RPMI7951 (cell line): ENCODE measurements at regions not wholly inside any gene's neighbourhood (a gene's known extent, or its start where the extent isn't known, plus 50 kb on each side); places are given as distances from the start of the nearest gene placed in this dataset.

Experiments
- DNase-seq: peaks from one replicate; pipeline ENCODE4 v3.0.0-alpha.2; 2012; ENCODE audit warnings: low read depth

DNA sequence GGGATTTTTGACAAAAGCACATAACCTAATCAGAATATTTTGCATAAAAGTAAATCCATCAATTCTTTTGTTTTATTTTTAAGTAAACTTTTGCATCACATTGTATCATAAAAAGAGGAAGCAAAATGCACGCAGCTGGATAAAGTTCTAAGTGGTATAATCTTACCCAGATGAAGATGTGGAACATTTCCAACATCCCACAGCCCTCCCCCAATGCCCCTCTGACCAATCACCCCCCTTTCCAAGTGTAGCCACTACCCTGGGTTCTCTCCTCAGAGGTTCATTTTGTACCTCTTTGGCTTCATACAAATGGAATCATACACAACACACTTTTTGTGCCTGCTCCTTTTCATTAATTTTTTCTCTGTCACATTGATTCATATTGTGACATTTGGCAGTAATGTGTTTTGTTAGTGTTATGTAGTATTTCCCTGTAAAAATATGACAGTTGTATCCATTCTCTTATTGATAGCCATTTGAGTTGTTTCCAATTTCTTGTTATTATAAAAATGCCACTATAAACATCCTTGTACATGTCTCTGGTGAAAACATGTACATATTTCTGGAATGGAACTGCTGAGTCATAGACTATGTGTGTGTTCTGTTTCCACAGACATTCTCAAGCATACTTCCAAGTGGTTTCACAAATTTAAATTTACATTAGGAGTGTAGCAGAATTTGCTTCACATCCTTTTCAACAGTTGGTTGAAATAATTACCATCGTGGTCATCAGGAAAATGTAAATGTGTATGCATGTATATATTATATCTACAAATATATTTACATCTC is 92.9 kb upstream of the SYNDIG1 start:
- peak; percentile 66 for DNase-seq

DNA sequence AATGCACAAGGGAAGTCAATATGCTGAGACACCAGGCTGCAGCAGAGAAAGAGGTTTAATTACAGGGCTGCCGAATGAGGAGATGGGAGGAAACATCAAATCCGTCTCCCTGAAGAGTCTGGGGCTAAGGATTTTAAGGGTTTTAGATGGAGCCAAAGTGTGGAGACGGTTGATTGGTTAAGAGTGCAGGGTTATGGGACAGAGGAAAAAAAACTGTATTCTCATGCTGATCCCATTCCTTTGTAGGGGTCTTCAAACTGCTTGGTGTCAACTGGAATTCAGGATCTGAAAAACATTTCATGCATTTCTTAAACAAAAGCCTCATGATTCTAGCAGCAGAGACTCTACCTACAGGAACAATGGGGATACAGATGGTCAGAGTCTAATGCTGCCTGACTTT is 96.1 kb upstream of the SYNDIG1 start:
- no peak for DNase-seq

DNA sequence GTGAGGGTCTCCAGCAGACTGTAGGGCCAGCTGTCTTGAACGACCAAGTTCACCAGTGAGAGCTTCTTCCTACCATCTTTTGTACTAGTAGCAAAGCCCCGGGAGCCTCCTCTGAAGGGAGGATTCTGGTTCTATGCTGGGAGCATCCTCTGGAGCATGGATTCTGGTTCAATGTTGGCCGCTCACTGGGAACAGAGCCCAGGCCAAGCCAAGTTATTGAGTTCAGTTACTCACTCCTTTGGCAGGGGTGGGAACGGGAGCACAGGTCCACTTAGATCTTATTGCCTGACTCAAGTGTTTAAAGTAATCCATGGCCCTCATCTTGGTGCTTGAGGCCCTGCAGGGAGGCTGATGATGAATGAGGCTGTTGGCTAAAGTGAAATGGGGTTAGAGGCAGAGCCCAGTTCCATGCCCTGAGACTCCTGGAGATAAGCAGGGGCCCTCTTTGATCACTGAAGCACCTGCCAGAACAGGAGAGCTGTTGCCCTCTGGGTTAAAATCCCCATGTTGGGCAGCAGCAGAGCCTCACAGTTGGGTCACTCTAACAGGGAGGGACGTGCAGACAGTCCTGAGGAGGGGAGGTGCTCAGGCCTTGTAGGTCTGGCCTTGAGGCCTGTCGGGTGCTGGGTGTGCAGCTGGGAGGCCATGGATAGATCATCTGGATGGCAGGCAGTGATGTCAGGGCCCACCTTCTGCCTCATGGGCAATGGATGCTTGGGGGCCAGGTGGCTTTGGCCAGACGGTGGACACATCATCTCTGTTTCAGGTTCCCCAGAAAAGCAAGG is 98.3 kb upstream of the SYNDIG1 start:
- no peak for DNase-seq

DNA sequence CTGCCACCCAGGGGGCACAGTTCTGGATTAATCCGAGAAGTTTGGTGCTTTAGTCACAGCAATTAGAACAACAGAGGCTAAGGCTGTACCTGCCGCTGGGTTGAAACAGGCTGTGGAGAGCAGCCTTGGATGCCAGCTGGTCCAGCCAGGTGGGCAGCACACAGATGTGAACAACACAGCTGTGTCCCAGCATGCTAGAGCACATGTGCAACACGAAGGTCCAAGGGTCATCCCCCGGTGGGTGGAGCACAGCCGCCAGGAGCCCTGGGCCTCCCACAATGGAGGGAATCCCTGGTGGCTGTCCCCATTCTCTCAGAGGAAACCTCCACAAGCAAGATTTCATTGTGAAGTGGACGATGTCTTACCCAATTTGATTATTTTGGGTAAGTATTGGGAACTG is 99.2 kb upstream of the SYNDIG1 start:
- DNase-seq = no peak

DNA sequence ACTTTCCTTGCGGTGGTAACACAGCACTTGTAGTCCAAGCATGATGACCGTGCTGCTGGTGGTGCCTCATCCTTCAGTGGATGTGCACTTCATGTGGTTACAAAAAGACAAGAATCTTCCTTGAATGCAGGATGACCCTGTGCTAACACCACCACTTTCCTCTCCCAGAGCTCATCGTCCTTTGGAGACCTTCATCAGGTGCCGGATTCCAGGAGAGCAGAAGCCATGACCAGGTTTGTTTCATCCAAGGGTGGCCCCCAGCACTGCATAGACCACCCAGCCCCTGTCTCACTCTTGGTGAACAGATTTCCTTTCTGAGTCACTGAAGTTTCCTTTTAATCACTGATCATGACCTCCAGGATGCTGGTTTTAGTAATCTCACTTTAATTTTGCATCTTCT is 101.2 kb upstream of the SYNDIG1 start:
- DNase-seq = no peak

DNA sequence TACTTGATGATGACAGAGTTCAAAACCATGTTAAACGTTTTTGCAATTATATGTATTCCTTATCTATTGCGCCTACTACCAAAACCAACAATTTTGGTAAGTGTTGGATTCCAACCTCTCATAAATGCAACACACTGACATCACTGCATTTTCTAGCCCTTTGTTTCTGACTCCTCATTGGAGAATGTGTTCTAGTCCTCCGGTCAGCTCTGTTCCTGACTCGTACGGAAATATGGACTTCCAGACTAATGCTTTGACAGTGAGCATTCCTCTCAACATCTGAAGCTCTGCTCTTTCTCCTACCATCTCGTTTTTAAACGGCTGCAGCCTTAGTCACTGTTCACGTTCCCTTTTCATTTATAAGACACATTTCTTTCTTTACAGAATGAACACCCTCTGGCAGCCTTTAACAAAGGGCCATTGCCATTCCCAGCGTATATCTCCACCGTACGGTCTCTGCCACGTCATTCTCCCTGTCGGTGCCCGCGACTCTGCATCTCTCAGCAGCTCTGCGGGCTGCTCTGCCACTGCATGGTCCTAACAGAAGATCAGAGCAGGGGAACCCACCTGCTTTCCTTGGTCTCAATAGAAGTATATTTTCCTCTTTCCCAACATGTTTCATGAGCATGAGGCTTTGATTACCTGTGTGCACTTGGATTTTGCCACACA is 103.0 kb upstream of the SYNDIG1 start:
- DNase-seq = peak; percentile 64

DNA sequence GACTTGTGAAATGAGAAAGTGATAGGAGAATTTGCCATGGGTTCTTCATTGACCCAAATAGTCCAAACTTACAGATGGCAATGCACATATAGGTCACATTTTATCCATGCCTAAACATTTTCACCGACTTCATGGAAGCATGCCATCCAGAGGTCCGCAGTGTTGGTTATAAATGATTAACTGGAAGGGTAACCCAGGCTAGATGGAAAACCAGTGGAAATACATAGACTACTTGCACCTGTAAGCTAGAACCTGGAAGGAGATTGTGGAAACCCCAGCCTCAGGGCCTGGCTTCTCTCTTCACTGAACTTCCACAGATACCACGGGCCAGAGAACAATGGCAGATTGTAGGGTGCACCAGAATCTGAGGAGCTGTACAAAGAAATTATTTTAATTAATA is 103.8 kb upstream of the SYNDIG1 start:
- DNase-seq = no peak

DNA sequence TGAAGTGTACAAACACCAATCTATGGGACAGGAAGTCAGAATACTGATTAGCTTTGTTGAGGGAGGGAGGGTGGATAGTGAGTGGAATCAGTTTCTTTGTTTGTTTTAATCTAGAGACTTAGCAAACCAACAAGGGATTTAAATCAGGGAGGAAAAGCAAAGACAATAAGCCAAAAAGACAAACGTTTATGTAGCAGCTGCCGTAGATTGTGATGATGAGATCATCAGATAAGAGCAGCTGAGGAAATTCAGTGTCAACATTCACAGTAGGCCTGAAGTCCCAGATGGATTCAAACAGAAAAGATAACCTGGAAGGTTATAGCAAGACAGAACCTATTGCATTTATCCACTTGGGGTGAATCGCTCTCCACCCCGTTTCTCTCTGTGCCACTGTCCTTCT is 104.9 kb upstream of the SYNDIG1 start:
- DNase-seq = peak; percentile 52

DNA sequence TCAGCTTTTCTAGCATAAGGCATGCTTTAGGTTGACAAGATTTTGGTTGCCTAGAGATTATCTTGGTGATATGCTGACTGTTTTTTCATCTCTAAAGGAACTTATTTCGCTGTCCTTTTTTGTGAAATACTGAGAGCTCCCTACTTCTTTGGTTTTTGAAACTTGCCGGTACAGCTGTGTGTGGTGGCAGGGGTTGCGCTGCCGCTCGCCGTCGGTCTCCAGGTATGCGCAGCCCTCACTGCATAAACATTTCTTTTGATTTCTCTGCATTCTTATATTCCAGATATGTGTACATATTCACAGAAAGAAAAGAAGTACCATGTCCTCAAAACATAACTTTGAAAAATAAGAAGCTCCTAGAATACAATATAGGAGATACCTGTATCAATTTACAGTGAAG is 106.4 kb upstream of the SYNDIG1 start:
- no peak for DNase-seq

DNA sequence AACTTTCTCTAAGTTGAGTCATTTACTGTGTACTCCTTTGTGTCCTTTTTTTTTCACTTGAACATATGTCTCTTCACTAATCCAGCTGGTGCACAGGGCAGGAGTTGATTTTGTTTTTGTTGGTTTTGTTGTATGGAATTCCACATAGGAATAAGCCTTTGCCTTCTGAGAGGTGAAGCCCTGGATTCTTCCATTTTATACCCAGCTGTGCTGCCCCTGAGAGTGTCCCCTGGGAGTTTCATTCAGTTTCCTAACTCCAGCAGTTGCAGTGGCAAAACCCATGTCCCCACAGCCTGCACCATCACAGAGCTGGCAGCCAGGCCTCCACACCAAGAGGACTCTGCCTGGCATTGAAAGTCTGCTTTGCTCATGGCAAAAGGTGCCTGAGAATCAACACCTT is 107.3 kb upstream of the SYNDIG1 start:
- no peak for DNase-seq

DNA sequence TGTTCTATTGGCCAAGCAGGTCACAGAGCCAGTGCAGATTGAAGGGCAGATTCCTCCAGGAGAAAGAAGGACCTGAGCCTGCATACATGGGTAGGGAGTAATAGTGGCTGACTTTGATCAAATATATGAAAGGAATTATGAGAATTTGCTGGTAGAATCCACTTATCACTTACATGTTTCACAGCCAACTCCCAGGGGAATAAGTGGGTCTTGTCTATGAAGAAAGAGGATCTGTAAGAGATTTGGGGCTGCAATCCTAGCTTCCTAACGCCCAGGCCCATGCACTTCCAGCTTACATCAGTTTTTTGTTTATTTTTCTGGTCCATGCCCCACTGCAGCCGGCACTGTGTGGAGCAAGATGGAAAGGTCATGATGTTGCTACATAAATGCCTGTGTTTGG is 107.9 kb upstream of the SYNDIG1 start:
- DNase-seq = no peak

DNA sequence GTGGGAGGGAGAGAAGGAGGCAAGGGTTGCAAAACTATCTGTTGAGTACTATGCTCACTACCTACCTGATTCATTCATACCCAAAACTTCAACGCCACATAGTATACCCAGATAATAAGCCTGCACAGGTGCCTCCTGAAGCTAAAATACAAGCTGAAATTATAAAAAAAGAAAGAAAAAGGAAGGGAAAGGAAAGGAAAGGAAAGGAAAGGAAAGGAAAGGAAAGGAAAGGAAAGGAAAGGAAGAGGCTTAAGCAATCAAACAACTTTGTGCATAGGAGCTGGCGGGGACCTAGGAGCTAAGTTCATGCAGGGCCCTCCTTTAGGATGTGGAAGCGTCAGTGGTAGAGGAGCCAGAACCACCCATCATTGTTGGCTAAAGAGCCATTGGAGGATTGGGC is 108.9 kb upstream of the SYNDIG1 start:
- no peak for DNase-seq

DNA sequence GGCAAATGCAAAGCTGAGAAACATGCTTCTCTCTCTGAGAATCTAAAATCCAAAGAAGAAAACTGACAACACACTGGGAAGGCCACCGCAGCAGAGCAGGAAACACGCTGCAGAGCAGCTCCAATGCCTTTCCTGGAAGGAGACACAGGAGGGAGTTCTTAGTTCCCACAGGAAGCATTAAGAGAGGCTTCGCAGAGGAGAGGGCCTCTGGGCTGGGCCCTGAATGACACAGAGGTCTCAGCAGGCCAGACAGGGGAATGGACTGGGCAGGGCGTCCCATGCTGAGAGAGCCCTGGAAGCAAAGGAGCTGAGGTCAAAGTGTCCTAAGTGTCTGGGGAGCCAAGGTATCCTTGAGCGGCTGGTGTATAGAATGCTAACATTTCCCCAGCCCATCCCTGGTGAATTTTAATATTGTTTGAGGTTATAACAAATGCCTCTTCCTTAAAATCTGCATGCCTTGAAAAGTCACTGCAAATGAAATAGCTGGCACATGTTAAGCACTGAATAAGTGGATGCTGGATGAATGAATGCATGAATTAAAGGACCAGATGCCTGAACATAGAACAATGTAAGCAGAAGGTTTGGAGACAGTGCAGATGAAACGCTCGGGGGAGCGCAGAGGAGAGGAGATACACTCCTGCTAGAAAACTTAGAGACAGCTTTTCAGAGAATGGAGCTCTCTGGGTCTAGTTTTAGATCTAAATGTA is 110.0 kb upstream of the SYNDIG1 start:
- no peak for DNase-seq

DNA sequence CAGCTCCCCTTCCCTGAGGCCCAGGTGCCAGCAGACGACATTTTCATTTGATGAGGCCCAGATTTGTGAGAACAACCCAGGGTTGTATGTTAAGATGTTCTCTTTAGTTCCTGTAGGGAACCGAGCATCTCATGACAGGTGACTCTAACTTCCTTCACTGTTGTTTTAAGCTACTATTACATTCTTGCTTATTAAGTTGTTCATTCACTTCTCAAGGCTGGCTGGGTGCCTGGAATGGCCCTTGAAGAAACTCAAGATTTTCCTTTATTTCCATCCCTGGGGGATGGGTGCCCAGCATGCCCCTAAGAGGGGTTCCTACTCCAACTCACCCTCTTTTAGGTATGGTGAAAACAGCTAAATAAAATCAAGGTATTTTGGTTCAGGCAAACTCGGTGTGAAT is 111.5 kb upstream of the SYNDIG1 start:
- no peak for DNase-seq

DNA sequence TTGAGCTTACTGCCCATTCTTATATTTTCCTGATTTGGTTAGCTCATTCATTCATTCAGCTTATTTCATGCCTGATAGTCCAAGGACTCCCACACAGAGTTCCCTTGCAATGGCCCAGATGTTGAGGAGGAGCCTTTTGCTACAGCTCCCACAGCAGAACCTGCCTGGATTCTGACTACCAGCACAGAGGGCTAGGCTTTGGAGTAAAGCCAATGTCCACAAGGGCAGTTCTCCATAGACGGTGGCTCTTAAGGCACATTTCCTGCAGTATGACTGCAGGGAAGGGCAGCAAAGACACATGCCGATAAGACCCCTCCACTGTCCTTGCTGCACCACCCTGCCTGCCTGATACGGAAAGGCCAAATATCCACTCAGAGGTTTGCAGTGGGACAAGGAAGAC is 112.3 kb upstream of the SYNDIG1 start:
- DNase-seq = peak; percentile 67

DNA sequence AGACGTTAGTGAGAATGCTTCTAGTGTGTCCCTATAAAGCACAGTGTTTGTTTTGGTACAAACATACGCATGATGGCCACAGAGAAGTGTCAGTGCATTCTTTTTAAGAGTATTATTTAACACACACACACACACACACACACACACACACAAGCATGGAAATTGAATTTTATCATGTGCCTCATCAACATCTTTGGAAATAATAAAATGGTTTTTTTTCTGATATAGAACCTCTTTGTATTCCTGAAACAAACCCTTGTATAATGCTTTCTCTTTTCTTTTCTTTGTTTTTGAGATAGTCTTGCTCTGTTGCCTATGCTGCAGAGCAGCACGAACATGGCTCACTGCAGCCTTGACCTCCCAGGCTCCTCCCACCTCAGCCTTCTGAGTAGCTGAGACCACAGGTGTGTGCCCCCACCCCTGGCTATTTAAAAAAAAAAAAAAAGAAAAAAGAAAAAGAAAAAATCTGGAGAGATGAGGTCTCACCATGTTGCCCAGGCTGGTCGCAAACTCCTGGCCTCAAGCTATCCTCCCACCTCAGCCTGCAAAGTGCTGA is 116.2 kb upstream of the SYNDIG1 start:
- no peak for DNase-seq

DNA sequence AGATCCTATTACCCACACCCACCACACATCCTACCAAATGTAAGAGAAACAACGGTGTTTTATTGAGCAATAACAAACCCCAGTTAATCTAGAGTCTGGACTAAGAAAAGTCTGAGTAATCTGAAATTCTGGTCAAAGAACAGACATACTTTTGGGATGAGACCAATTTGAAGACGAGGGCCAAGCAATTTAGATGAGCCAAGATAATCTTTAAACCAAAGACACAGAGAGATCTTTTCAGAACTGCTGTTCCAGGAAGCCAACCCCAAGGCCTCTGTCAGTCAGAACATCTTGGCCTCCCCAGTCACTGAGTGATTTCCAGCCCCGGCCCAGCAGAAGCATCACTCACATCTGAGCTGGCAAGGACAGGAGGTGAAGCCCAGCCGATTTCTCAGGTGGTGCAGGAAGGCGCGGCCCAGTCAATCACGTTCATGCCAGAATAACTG is 118.5 kb upstream of the SYNDIG1 start:
- DNase-seq = peak; percentile 87

DNA sequence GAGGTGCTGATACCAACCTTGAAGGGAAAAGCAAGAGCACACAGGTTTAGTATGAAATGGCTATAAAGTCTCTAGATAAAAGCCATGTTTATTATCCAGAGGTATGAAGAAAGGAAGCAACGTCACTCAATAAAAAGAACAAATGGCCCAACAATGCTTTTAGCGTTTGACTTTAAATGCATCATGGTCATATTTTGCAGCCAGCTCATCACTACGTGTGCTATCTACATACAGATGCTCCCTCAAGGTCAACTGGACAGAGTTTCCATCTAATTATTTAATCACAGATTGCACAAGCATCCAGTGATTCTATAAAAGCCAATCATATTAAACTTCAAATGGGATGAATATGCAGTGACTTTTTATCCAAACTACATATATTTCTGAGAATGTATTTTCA is 127.6 kb upstream of the SYNDIG1 start:
- DNase-seq = peak; percentile 80

DNA sequence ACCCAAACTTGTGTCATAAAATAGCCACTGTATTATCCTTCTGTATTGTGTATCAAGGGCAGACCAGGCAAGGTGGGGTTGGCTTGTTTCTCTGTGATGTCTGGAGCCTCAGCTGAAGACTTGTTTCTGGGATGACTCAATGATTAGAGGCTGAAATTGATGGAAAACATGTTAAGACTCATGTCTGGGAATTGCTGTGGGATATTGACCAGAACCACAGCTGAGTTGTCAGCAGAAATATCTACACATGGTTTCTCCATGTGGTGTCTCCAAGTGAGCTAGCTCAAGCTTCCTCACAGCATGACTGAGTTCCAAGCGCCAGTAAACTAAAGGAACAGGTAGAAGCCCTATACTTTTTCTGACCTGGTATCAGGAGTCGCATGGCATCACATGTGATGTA is 128.5 kb upstream of the SYNDIG1 start:
- DNase-seq = peak; percentile 50

DNA sequence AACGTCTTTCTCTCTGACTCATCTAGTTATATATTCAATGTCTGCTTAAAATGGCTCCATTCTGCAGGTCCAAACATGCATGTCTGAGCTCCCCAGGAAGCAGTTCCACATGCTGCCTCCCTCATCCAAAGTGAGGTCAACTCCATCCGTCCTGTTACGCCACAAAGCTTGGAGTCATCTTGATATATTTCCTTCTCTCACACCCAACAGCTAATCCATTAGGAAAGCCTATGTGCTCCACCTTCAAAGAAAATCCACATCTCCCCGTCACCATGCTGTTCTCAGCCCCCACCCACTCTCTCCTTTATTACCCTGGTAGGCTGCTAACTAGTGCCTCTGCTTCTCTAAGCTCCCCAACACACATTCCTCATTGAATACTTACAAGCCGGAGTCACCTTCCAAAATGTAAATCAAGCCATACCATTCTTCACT is 130.2 kb upstream of the SYNDIG1 start:
- peak; percentile 58 for DNase-seq

DNA sequence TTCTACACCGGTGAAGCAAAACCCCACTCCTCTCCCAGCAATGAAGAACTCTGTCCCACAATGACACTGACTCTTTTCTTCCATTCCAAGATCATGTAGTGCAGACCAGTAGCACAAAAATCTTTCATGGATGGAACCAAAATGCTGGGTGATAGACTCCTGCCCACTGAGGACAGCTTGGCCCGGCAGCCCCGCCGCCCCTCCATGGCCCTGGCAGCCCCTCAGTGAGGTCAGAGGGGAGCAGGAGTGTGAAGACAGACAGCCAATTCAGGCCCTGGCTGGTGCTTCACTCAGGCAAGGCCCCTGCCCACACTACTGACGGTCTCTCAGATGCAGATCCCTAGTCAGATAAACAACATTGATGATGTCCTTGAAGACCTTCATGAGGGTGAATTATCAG is 131.9 kb upstream of the SYNDIG1 start:
- no peak for DNase-seq

DNA sequence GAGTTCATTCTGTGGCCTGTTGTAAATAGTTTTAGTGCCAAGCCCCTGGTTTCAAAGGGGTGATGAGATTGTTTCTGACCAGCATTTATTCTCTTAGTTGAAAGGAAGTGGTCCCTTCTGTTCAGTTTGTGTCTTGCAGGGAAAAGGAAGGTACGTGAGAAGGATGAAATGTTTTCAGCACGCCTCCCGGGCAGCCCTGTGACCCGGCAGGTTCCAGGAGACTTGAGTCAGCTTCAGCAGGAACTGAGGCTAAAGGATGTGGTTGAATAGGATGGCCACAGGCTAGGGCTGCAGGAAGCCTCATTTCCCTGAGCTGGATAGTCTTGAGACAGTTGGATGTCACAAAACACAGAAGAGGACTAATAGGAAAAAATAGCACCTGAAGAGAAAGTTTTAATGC is 132.4 kb upstream of the SYNDIG1 start:
- peak; percentile 100 for DNase-seq
